GM10266 (cell line): ENCODE measurements at regions not wholly inside any gene's neighbourhood (a gene's known extent, or its start where the extent isn't known, plus 50 kb on each side); places are given as distances from the start of the nearest gene placed in this dataset.

Experiments used
- DNase-seq: peaks from one replicate; pipeline ENCODE4 v3.0.0; 2012; ENCODE audit errors: extremely low spot score
- TF ChIP-seq, protein P1 (sequence below): IDR thresholded peaks from 2 replicates; pipeline ENCODE4 v1.5.1; 2012; ENCODE audit warnings: mild to moderate bottlenecking, low read depth; ENCODE audit not compliant: control insufficient read depth, insufficient read depth; ENCODE audit errors: missing control alignments

DNA sequence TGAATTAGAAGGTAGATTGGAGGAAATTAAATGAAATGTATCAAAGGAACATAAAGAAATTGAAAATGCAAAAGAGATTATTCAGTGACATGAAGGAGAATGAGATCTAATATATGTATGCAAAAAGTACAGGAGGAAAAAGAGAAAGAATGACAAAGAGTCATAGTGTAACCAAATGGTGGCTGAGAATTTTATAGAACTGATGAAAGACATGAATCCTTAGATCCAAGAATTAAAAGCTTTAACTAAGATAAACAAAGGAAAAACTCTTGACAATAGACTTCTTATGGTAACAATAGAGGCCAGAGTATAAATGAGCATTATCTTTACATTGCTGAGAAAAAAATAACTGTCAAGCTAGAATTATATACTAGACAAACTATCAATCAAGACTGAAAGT lies 505.4 kb upstream of the CD180 start:
- TF ChIP-seq, protein P1, sequence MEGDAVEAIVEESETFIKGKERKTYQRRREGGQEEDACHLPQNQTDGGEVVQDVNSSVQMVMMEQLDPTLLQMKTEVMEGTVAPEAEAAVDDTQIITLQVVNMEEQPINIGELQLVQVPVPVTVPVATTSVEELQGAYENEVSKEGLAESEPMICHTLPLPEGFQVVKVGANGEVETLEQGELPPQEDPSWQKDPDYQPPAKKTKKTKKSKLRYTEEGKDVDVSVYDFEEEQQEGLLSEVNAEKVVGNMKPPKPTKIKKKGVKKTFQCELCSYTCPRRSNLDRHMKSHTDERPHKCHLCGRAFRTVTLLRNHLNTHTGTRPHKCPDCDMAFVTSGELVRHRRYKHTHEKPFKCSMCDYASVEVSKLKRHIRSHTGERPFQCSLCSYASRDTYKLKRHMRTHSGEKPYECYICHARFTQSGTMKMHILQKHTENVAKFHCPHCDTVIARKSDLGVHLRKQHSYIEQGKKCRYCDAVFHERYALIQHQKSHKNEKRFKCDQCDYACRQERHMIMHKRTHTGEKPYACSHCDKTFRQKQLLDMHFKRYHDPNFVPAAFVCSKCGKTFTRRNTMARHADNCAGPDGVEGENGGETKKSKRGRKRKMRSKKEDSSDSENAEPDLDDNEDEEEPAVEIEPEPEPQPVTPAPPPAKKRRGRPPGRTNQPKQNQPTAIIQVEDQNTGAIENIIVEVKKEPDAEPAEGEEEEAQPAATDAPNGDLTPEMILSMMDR: no peak
- no peak for DNase-seq

DNA sequence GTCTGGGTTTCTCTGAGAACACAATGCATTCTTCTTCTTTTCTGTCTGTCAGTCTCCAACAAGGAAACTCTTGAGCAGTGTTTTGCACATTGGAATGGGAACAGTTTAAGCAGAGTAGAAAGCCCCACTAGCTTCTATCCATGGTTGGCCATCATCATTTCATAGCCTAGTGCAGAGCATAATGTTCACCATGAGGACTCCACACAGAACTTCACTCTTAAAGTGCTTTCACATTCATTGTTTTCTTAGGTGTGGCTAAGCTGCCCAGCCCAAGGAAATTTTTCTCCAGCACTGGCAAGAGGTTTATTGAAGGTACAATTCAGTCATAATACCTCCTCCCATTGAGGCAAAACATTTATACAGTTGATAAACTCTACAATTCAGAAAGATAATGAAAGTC lies 503.0 kb upstream of the CD180 start:
- no peak for DNase-seq
- TF ChIP-seq, protein P1: no peak

DNA sequence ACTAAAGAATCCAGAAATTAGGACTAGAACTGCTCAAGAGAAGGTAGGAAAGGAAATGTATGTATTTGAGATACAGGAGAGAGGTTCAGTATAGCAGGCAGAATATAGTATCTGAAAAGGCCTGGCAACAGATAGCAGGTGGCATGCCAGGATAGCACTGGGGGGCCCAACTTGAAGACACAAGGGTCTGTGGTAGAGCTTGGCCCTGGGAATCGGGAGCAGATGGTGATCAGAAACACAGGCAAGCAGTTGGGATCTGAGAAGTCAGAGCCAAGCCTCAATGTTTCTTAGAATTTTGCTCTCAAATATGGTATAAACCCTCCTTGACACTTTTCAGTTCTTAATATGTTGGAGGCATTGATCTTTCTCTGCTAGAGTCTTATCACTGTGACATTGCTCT lies 499.8 kb upstream of the CD180 start:
- no peak for DNase-seq
- TF ChIP-seq, protein P1: no peak

DNA sequence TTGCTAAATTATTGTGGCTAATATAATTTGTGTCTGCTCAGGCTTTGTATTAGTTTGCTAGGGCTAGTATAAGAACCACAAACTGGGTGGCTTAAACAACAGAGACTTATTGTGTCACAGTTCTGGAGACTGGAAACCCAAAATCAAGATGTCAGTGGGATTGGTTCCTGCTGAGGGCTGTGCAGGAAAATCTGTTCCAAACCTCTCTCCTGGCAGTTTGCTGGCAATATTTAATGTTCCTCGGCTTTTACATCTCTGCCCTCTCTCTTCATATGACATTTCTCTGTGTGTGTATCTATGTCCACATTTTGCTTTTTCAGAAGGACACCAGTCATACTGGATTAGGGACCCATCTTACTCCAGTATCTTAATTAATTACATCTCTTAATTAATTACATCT lies 498.8 kb upstream of the CD180 start:
- TF ChIP-seq, protein P1: no peak
- no peak for DNase-seq

DNA sequence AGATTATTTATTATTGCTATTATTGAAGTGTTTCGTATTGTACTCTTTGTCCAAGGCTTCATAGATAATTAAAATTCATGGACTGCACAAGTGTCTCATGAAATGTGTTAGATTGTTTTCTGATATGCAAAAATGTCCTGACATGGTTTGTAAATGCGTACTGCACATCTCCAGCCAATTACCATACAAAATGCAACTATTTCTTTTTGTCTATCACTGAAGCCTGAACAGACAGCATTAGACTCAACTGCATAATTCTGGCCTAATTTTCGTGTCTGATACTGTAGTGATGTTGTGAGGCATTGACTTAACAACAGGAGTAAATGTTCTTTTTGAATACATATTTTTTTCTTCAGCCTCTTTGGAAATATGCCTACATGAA lies 498.2 kb upstream of the CD180 start:
- DNase-seq: no peak
- TF ChIP-seq, protein P1: no peak

DNA sequence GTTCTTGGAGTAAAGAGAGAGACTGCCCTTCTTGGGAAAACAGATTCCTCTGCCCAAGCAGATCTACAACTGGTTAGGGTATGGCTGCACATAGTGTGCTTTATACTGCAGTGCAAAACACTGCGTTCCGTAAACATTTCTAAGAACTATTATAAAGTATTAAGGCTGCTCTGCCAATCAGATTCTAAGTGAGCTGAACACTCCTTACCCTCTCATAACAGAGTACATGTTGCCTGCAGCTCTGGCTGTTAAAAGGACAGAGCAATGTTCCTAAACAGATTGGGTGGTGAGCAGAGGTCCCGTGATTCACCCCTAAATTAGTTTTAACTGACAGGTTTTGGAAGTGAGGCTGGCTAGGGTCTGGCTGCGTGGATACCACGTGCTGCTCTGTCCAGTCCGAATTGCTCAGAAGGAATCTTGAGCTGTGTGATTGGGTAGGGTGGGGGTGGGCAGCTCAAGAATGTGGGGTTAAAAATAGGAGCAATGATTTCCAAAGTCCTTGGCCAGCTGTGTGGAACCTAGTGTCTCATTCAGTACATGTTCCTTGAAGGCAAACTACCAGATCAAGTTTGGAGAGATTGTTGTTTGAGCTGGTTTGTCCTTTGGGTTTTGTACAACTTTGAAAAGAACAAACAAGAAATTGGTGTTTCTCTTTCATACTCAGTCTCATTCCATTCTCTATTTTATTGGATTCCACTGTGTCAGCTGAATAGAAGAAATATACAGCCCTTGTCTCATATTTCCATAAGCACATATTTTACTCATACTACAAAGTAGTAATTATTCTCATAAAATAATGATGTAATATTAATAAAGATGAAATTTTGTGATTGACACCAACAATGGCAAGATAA lies 497.6 kb upstream of the CD180 start:
- TF ChIP-seq, protein P1: no peak
- no peak for DNase-seq

DNA sequence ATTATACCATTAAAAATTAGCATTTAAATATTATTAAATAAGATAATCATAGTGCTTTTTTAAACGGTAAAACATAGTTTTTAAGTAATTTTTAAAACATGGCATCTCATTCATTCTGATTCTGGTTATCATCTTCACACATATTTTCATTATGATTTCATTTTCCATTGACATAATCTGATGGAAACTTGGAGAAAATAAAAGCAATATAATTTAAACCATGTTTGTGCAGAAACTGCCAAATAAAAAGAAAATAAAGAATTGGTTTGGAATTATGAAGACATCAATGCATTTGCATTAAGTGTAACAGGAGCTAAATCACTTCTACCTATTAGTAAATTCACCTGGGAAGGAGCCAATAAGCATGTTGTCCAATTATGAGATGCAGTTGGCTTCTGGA lies 490.1 kb upstream of the CD180 start:
- DNase-seq: no peak
- TF ChIP-seq, protein P1: no peak
